ENCODE measurements at regions not wholly inside any gene's neighbourhood (a gene's known extent, or its start where the extent isn't known, plus 50 kb on each side); places are given as distances from the start of the nearest gene placed in this dataset.

- Histone ChIP-seq H3K27ac (peak overlapping the region; percentile 90 to 91), H3K4me3 (no peak overlapping the region), H3K27me3 (no peaks in the 10 kb centered on the region), H3K9me3 (no peaks in the 10 kb centered on the region), H3K4me1 (peaks cover 0 to 95% (median 46%) of the 10 kb centered on the region in 4 donors), H3K36me3 (no peaks in the 10 kb centered on the region)
- intact Hi-C loops (cut with DNase I; ENCODE audit: low total_unique reads): no loop called here
- DNase-seq: no peak
- TF ChIP-seq CTCF (IDR thresholded peaks at IDR 0.05): no peak
Observed at GRCh38 chr20:23155141-23155590, 69.0 kb upstream of the CD93 start.

GRCh38 chr20:23153696-23154341 is 67.7 kb upstream of the CD93 start:
- intact Hi-C loops (cut with DNase I; ENCODE audit: low total_unique reads): no loop called here
- TF ChIP-seq CTCF (IDR thresholded peaks at IDR 0.05): no peak
- no peak overlapping the region for H3K4me3 ChIP-seq
- no peaks in the 10 kb centered on the region for H3K36me3 ChIP-seq
- no peak for DNase-seq
- H3K27me3 ChIP-seq: no peaks in the 10 kb centered on the region
- peaks cover 0 to 95% (median 49%) of the 10 kb centered on the region in 4 donors for H3K4me1 ChIP-seq
- peak overlapping the region; percentile 90 to 91 for H3K27ac ChIP-seq
- no peaks in the 10 kb centered on the region for H3K9me3 ChIP-seq

DNA sequence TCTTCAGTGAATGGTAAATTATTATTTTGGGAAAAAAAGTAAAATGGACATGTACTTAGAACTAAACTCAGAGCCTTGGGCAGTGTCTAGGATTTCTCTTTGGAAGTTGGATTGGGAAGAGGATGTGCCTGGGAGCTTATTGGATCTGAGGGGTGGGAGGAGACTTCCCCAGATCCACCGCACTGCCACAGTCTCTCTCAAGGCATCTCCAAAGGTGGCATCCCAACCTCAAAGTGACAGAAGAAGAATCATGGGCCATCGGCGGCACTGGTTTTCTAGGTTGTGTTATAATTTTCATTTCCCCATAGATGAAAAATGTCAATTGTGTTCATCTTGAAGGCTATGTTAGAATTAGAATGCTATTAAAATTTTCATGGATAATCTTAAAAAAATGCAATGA is 66.8 kb upstream of the CD93 start:
- H3K27ac ChIP-seq: peak overlapping the region; percentile 90 to 91
- H3K27me3 ChIP-seq: no peaks in the 10 kb centered on the region
- no peak for DNase-seq
- no peaks in the 10 kb centered on the region for H3K9me3 ChIP-seq
- TF ChIP-seq CTCF (IDR thresholded peaks at IDR 0.05): no peak
- H3K4me3 ChIP-seq: no peak overlapping the region
- H3K36me3 ChIP-seq: no peaks in the 10 kb centered on the region
- intact Hi-C loops (cut with DNase I; ENCODE audit: low total_unique reads): no loop called here
- peaks cover 0 to 95% (median 57%) of the 10 kb centered on the region in 4 donors for H3K4me1 ChIP-seq

DNA sequence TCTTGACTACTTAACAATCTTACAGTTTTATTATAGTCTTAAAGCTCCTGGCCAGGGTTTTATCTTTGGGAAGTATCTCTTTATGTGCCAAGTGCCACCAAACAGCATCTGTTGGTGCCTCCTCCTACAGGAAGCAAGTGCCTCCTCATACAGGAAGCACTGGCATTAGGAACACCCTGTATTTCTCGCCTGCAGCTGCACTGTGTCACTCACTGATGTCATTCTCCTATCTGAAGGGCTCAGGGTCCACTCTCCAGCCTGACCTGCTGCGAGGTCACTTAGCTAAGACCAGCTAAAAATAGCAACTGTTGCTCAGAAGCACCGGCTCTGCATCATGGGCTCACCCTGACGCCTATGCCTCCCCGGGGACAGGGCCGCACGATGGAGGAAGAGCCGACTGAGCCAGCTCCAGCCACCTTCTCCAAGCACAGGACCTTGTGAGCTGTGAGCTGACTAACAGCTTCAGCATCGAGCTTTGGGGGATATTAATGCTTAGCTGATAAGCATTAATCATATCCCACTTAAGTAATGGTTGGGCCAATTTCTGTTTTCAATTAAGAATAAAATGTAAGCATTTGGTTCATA is 66.3 kb upstream of the CD93 start:
- Histone ChIP-seq H3K4me3 (no peak overlapping the region), H3K36me3 (no peaks in the 10 kb centered on the region), H3K9me3 (no peaks in the 10 kb centered on the region), H3K4me1 (peaks cover 0 to 95% (median 59%) of the 10 kb centered on the region in 4 donors), H3K27ac (peak overlapping the region; percentile 90 to 91), H3K27me3 (no peaks in the 10 kb centered on the region)
- intact Hi-C loops (cut with DNase I; ENCODE audit: low total_unique reads): no loop called here
- TF ChIP-seq CTCF (IDR thresholded peaks at IDR 0.05): no peak
- DNase-seq: peak; percentile 91 to 98

- H3K27me3 ChIP-seq: no peaks in the 10 kb centered on the region
- DNase-seq: peak in 1 of 2 donors; percentile 64
- peak overlapping the region; percentile 90 to 91 for H3K27ac ChIP-seq
- H3K4me1 ChIP-seq: peaks cover 0 to 95% (median 59%) of the 10 kb centered on the region in 4 donors
- no peak for TF ChIP-seq CTCF (IDR thresholded peaks at IDR 0.05)
- no peaks in the 10 kb centered on the region for H3K36me3 ChIP-seq
- intact Hi-C loops (cut with DNase I; ENCODE audit: low total_unique reads): no loop called here
- no peaks in the 10 kb centered on the region for H3K9me3 ChIP-seq
- H3K4me3 ChIP-seq: no peak overlapping the region
Observed at GRCh38 chr20:23151885-23152284, 65.8 kb upstream of the CD93 start.

Data from tibial artery (tissue), 4 donors.